MCF 10A (cell line): ENCODE measurements at regions not wholly inside any gene's neighbourhood (a gene's known extent, or its start where the extent isn't known, plus 50 kb on each side); places are given as distances from the start of the nearest gene placed in this dataset.
A peak's percentile ranks its signal among the peaks of the same experiment; 100 is the strongest.

ENCODE experiments used
- BruUV-seq: library from RNA; stranded (reverse); fragments of 400-500 nt; replicated peaks from 2 replicates; lab custom pipeline; 2021; lab: Mats Ljungman, UMichigan
- CTCF ChIA-PET: fragments of 300-600 bp; sonication (Branson Sonifier 250); formaldehyde crosslinking; extraction: SDS; loops from one replicate; lab custom pipeline; 2021; ENCODE audit warnings: antibody characterized with exemption, inconsistent platforms; lab: Yijun Ruan, JAX
- POLR2A ChIA-PET: fragments of 300-600, 350-650 bp; sonication (Branson Sonifier 250); formaldehyde crosslinking; extraction: SDS; loops from one replicate; lab custom pipeline; 2020; ENCODE audit warnings: antibody characterized with exemption, inconsistent platforms; lab: Yijun Ruan, JAX
- DNase-seq: peaks from one replicate; pipeline ENCODE4 v3.0.0-alpha.2; 2018; ENCODE audit not compliant: unreplicated experiment
- H3K27ac Mint-ChIP-seq: one replicate; pipeline ENCODE4 v1.8.0; 2022; ENCODE audit warnings: mild to moderate bottlenecking, low read depth, mixed read lengths; ENCODE audit not compliant: unreplicated experiment
- H3K27me3 Mint-ChIP-seq: one replicate; pipeline ENCODE4 v1.8.0; 2022; ENCODE audit warnings: mixed read lengths; ENCODE audit not compliant: insufficient read depth, unreplicated experiment
- H3K36me3 Mint-ChIP-seq: one replicate; pipeline ENCODE4 v1.8.0; 2022; ENCODE audit warnings: mild to moderate bottlenecking, moderate library complexity, mixed read lengths; ENCODE audit not compliant: insufficient read depth, unreplicated experiment
- H3K4me1 Mint-ChIP-seq: one replicate; pipeline ENCODE4 v1.8.0; 2022; ENCODE audit warnings: mixed read lengths; ENCODE audit not compliant: insufficient read depth, unreplicated experiment
- H3K4me3 Mint-ChIP-seq: one replicate; pipeline ENCODE4 v1.8.0; 2022; ENCODE audit warnings: mild to moderate bottlenecking, moderate library complexity, mixed read lengths; ENCODE audit not compliant: unreplicated experiment
- H3K9me3 Mint-ChIP-seq: one replicate; pipeline ENCODE4 v1.8.0; 2022; ENCODE audit warnings: mixed read lengths; ENCODE audit not compliant: unreplicated experiment
- CTCF ChIP-seq: fragments of 200-600 bp; IDR thresholded peaks from one replicate; pipeline ENCODE4 v1.8.0; 2022; ENCODE audit warnings: antibody characterized with exemption, mild to moderate bottlenecking; ENCODE audit not compliant: unreplicated experiment
- intact Hi-C: fragments of 100-400 bp; cut with micrococcal nuclease; formaldehyde crosslinking; loops from 2 replicates; pipeline ENCODE4 v1.14.1; 2022

- Mint-ChIP-seq H3K27ac (no peak overlapping the region), H3K4me3 (no peak overlapping the region), H3K4me1 (no peaks in the 10 kb centered on the region), H3K36me3 (no peaks in the 10 kb centered on the region), H3K9me3 (peaks cover 8% of the 10 kb centered on the region), H3K27me3 (no peaks in the 10 kb centered on the region)
- ChIA-PET CTCF (no interaction called here), POLR2A (no interaction called here)
- intact Hi-C loops = no loop called here
- BruUV-seq = no TSS peak
- TF ChIP-seq CTCF = no peak
- DNase-seq = peak; percentile 55
Measured at GRCh38 chr5:4572311-4573100, 567.6 kb upstream of the ADAMTS16 start.

GRCh38 chr5:4575608-4576007 lies 564.5 kb upstream of the ADAMTS16 start:
- intact Hi-C loops = no loop called here
- ChIA-PET CTCF (no interaction called here), POLR2A (interaction anchor here (0.7 to 1.0 kb wide), 2 partner anchors 8 to 373 kb away, joined by 3 to 7 read pairs; no protein-coding TSS in a partner anchor)

GRCh38 chr5:4576161-4576748 lies 563.9 kb upstream of the ADAMTS16 start:
- TF ChIP-seq CTCF = no peak
- Mint-ChIP-seq H3K27ac (no peak overlapping the region), H3K36me3 (no peaks in the 10 kb centered on the region), H3K9me3 (peaks cover 12% of the 10 kb centered on the region), H3K4me3 (no peak overlapping the region), H3K4me1 (no peaks in the 10 kb centered on the region), H3K27me3 (no peaks in the 10 kb centered on the region)
- BruUV-seq = no TSS peak
- POLR2A ChIA-PET = interaction anchor here (0.7 kb wide), 1 partner anchor 373 kb away, joined by 3 read pairs; no protein-coding TSS in a partner anchor
- peak; percentile 28 for DNase-seq
- CTCF ChIA-PET = interaction anchor here (0.5 kb wide), 1 partner anchor 737 kb away, joined by 4 read pairs; no protein-coding TSS in a partner anchor
- intact Hi-C loops = no loop called here

More at GRCh38 chr5:4575608-4576007, 564.5 kb upstream of the ADAMTS16 start:
- no peak for DNase-seq
- Mint-ChIP-seq H3K9me3 (peaks cover 12% of the 10 kb centered on the region), H3K27me3 (no peaks in the 10 kb centered on the region), H3K4me3 (no peak overlapping the region), H3K36me3 (no peaks in the 10 kb centered on the region), H3K4me1 (no peaks in the 10 kb centered on the region), H3K27ac (no peak overlapping the region)
- no TSS peak for BruUV-seq
- no peak for TF ChIP-seq CTCF

GRCh38 chr5:4576908-4577307 lies 563.2 kb upstream of the ADAMTS16 start:
- intact Hi-C loops = no loop called here
- H3K4me1 Mint-ChIP-seq = no peaks in the 10 kb centered on the region

More at GRCh38 chr5:4576908-4577307, 563.2 kb upstream of the ADAMTS16 start:
- no peak for DNase-seq
- ChIA-PET POLR2A (interaction anchor here (1.1 kb wide), 1 partner anchor 15 kb away, joined by 3 read pairs; no protein-coding TSS in a partner anchor), CTCF (interaction anchor here (0.5 kb wide), 1 partner anchor 738 kb away, joined by 4 read pairs; no protein-coding TSS in a partner anchor)
- TF ChIP-seq CTCF = no peak
- H3K27ac Mint-ChIP-seq = no peak overlapping the region
- no peaks in the 10 kb centered on the region for H3K36me3 Mint-ChIP-seq
- no peaks in the 10 kb centered on the region for H3K27me3 Mint-ChIP-seq
- peaks cover 12% of the 10 kb centered on the region for H3K9me3 Mint-ChIP-seq
- no TSS peak for BruUV-seq
- H3K4me3 Mint-ChIP-seq = no peak overlapping the region
